Hepatic stellate cell (primary cell): ENCODE measurements at regions not wholly inside any gene's neighbourhood (a gene's known extent, or its start where the extent isn't known, plus 50 kb on each side); places are given as distances from the start of the nearest gene placed in this dataset.
"Not testable (repeated sequence)": the region's sequence is repeated elsewhere in the genome, so short reads cannot be mapped to it uniquely, and the experiment has no call there.

Source experiments
- DNase-seq: peaks from one replicate; pipeline ENCODE4 v3.0.0; 2011; ENCODE audit warnings: low spot score

DNA sequence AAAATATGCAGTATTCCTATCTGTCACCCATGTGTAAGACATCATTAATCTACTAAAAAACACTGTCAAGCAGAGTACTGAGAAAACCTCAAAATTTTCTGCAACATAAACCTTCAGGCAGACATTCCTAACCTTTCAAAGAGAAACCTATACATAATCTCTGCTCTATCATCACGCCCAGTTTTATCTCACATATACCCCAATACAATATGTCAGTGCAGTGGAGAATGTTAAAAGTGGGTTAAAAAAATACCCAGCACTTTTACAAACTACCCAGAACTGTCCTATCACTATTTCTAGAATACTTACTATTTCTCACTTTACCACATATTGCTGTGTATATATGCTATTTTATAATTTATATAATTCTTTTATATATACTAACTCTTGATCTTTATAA lies 922.0 kb upstream of the SORCS1 start:
- no peak for DNase-seq

DNA sequence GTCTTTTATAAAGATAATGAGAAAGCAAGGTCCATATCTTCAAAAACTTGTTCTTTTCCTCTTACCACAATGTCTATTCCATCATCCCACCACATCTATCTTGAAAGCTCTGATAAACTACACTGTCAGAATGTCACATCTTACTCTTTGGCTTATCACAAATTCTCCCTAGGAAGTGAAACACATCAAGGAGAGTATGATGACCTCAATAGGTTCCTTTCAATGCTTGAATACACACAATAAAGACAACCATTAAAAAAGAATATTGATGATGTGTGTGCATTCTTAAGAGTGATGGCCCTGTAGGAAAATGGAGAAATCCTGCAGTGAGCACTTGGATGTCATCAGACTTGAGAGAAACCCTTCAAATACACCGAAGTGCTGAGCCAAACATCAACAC lies 918.1 kb upstream of the SORCS1 start:
- no peak for DNase-seq

DNA sequence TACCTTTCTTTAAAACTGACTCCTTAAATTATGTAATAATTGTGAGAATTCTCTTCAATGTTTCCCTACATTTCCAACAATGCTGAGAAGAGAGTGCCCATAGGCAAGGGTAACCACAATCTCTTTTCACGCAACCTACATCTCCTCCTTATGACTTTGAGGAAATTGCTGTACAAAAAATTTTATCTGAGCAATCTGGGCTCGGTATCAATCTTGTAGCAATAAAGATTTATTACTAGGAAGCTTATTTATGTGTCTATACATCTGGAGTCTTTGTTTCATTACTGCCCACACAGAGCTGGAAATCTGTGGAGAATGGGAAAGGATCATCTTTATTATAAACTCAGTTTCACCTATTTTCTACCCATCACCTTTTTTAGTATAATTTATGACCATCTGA lies 913.8 kb upstream of the SORCS1 start:
- no peak for DNase-seq

DNA sequence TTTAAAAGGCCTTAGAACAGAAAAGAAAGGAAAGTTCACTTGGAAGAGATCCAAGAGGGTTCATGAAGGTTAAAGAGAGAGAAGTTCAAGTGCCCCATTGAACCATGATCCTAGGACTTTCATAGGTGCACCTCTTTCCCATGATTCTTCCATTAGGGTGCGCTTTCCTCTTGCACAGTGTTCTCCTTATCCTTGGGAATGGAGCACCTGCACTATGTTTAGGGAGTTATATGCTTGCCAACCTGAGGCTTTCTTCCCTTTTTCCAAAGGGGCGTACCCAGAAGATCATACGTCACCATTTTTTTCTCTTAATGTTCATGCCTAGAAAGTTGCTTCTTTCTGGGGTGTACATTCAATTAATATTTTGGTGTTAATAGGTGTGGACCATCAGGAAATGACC lies 908.0 kb upstream of the SORCS1 start:
- no peak for DNase-seq

DNA sequence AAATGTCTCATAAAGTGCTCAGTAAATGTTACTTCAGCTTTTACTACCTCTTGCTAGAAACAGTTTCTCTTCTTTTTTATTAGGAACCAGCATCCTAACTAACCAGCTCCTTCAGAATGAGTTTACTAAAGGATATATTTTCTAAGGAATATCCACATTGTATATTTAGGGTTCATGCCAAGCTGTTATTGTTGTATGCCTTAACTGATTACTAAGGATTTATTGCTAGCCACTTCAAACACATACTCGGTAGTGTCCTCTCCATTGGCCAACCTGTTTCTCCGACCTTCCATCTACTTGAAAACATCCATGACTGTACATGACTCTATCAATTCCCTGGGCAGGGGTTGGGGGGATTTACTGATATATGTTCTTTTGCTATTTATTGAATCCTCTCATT lies 906.3 kb upstream of the SORCS1 start:
- no peak for DNase-seq

DNA sequence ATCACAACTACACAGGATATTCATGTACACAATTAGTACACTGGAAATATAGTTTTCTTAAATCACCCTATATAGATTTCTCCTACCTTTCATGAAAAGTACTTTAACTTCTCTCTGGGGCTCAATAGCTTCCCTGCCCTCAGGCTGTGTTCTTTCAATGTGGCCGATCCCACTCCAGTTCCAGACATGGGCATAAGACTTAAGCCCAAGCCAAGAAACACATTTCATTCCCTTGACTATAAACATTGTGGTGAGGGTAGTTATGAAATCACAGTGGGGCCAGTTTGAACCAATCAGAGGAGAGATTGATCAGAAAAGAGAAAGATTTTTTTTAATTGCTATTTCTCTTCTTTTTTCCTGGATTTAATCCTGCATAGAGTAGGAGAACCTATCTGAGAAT lies 904.6 kb upstream of the SORCS1 start:
- no peak for DNase-seq

DNA sequence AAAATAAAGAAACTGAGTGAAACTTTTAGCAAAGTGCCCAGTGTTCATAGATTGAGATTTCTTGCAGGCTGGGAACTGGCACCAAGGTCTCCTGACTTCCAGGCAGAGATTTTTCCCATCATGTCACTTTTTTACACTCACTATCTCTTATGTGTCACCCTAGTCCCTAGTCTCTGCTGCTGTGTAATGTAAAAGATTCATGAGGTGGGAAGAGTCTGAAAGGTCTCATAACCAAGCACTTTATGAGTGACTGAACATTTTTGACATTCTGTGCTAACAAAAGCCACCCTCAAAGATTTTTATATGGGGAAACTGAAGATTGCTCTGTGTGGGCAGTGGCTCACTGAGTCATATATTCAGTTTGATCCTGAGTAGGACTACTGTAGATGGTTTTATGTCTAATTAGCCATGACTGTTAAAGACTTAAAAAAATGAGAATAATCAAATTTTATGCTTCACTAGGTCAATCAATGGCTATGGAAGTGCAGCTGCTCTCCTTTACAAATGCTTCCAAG lies 900.3 kb upstream of the SORCS1 start:
- DNase-seq = no peak

DNA sequence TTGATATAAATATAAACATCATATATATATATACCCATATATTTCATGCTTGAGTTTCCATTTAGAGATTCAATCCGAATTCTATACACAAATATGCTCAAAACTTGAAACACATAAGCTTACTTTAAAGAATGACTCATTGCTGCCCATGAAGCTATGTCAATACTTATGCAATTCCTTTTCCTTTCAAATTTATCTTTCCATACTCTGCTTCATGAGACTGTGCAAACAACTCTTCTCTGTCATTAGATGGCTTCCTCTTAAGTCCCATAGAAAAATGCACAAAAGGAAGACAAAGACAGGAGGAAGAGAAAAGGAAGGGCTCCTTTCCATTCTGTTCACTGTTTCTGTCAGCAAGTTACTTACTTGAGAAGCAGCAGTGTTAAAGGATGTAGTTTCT lies 895.7 kb upstream of the SORCS1 start:
- DNase-seq = no peak

DNA sequence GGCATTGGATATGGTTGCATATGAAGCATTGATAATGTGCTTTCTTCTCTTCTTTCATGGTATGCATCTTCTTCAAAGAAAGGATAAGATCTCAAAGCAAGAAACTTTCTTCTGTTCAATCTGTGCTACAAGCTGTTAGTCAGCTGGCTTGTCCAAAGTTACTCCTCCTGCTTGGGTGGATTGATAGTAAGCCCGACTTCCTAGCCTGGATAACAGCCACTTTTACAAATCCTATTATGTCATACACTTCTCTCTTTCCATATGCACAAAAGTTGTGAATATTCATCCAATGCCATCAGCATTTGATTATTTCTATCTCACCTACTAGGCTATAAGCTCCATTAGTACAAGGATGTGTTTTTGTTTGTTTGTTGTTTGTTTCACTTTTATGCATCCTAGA lies 891.0 kb upstream of the SORCS1 start:
- no peak for DNase-seq

DNA sequence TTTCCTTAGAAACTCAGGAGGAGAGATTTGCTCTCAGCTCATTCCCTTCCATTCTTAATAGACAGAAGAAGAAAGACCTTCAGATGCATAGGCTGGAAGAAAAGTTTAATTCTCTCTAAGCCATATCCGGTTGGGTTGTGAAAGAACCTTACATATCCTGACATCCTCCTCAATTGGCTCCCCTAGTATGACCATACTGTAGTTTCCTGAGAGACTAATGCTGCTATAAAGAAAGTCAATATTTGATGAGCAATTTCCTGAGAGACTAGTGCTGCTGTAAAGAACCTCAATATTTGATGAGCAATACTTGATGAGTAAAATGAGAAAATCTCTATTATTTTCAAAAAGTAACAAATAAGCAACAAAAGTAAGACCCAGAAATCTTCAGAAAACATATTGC lies 888.5 kb upstream of the SORCS1 start:
- no peak for DNase-seq

DNA sequence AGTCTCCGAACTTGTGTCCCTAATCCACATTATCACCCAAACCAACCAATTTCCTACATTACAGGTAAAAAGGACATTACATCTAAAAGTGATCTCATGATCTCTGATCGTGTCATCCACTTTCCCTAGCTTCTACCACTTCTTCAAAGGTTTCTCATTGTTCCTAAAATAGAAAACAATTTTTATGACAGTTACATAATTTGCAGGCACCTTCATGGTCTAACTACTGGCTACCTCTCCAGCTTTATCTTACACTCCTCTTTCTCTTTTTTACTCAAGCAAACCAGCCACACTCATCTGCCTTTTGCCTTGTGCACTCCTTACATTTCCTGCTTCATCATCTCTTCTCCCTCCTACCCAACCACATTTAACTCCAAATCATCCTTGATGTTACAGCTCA lies 886.7 kb upstream of the SORCS1 start:
- DNase-seq = no peak

DNA sequence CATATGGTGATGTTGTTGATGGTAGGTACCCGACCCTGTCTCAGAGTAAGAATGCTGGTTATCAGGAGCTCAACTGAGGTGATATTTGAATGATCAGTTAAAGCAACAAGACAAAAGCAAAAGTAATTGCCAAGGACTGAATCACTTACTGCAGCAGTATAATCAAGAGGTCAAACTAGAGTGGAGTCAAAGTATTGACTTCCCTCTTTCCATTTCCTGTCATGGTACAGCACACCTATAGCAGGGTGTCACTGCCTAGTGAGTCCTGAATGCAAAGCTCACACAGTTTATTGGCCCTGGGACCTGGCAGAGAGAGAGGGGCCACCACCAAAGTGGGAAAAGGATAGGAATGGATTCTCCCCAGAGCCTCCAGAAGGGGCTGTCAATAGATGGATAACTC lies 886.1 kb upstream of the SORCS1 start:
- no peak for DNase-seq

DNA sequence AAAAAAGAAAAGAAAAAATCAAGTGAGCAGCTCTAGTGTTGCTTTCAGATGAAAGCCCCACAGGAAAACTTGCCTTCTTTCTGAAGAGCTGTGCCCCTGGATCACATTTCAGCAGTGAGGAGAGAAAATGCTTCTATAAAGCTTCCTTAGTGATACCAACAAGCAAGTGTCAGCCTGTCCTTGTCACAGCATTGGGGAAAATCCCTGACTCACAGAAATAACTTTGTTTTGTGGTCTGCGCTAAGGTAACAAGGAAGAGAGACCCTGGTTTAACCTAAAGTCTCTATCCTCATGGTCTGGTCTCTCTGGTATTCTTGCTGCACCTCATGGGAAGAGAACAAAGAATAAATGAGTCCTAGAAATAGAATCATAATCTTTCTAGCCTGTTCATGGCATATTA lies 885.2 kb upstream of the SORCS1 start:
- DNase-seq = no peak

DNA sequence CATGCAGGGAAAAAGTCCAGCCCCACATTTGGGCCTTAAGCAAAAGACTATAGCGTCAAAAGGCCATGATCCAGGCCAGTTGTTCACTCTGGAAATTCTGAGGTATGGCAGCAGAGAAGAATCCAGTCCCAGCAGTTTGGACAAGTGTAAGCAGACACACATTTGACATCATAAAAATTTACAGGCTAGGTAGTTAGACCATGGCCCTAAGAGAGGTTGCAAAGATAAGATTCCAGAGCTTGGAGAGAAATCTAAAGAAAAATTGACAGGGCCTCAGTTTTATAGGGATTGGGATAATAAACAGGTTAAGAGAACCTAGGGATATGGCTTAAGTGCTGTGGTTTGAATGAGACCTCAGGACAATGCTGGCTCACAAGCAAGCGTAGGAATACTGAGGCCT lies 884.4 kb upstream of the SORCS1 start:
- DNase-seq = no peak

DNA sequence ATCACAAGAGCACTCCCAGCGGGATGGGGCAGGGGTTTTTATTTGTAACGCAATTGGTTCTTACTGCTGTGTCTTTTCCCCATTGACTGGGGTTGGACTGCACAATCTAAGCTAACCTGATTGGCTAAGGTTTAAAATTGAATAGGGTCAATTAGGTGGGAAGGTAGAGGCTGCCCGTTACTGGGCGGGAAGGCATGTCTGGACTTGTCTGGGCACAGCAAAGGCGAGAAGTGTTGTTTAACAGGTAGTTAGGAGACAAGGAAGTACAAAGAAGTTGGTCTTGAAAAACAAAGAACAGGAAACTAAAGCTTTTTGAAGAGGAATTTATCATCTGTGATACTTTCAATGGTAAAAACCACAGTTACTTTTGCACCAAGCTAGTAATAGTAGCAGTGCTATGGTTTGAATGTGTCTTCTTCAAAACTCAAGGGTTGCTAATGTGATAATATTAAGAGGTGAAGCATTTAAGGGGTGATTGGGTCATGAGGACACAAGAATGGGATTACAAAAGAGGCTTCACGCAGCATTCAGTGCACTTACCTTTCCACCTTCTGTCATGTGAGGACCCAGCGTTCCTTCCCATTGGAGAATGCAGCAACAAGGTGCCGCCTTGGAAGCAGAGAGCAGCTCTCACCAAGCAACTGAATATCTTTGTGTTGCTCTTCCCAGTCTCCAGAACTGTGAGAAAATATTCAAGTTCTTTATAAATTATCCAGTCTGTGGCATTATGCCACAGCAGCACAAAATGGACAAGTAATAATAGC lies 875.5 kb upstream of the SORCS1 start:
- no peak for DNase-seq

DNA sequence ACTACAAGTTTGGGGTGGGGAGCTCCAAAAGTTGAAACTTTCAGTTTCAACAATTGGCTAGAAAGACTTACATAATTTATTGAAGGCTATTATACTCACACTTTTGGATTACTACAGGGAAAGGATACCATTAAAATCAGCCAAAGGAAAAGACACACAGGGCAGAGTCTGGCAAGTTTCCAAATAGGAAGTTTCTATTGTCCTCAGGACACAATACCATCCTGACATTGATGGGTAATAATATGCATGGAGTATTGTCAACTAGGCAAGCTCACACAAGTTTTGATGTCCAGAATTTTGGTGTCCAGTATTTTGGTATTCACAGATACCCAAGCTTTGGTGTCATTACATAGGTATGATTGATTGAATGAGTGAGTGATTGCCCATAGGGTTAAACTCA lies 872.6 kb upstream of the SORCS1 start:
- no peak for DNase-seq

DNA sequence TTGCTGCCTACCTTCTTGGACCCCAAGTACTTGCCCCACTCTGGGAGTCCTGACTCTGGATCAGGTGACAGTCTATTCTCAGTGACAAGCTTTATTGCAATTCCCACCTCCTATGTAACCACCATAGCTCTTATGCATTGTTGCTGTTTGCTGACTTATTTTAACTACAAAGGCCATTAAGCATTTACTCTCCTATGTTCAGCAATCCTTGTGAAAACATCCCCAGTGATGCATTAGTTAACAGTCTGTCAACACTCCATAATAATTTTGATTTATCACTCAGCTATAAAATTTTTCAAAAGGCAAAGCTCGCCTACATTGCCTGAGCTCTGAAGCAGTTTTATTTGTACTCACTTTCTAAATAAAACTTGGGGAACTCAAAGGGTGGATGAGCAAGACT lies 871.8 kb upstream of the SORCS1 start:
- DNase-seq = no peak

DNA sequence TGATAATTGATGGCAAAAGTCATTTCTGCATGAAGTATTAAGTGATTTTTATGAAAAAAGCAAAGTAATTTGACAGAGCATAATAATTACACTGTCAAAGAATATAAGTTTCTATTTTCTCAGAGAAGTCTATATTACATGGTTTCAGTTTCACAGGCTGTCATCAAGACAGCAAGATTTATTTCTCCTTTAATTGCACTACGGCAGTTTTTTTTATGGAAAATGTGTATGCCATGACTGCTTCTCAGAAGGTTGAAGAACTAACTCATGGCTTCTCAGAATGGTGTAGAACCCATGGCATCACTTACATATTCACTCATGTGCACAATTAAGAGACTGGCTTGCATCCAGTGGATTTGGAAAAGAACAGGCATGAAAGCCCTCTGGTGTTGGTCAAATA lies 870.3 kb upstream of the SORCS1 start:
- DNase-seq = no peak

DNA sequence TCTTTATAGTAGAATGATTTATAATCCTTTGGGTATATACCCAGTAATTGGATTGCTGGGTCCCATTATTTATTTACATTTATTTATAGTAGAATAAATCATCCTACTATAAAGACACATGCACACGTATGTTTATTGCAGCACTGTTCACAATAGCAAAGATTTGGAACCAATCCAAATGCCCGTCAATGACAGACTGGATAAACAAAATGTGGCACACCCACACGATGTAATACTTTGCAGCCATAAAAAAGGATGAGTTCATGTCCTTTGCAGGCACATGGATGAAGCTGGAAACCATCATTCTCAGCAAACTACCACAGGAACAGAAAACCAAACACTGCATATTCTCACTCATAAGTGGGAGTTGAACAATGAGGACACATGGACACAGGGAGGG lies 869.0 kb upstream of the SORCS1 start:
- DNase-seq = not testable (repeated sequence)

DNA sequence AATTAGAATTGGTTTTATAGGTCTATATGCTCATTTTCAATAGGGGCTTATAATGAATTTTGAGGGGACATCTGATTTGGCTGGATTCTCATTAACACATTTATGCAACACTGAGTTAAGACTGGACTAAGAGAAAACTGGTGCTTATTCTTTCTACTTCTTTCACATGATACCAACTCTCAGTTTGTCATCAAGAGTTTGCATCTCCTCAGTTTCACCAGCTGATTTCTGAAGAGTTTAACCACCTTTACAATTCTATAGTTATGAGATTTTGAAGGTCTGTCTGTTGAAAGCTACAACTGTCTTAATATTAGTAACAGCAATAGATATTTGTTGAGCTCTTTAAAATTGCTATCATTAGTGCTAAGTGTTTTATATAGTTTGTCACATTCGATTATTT lies 867.0 kb upstream of the SORCS1 start:
- no peak for DNase-seq

DNA sequence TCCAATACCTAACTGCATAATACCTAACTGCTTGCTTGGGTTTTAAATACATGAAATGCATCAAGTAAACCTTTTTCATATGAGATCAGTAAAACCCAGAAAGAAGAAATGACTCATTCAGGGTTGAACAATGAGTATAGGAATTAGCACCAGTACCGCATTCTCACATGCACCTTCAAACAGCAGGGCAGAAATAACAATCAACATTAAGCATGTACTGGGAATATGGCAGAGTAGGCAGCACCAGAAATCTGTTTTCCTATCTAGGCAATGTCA lies 850.3 kb upstream of the SORCS1 start:
- DNase-seq = no peak

DNA sequence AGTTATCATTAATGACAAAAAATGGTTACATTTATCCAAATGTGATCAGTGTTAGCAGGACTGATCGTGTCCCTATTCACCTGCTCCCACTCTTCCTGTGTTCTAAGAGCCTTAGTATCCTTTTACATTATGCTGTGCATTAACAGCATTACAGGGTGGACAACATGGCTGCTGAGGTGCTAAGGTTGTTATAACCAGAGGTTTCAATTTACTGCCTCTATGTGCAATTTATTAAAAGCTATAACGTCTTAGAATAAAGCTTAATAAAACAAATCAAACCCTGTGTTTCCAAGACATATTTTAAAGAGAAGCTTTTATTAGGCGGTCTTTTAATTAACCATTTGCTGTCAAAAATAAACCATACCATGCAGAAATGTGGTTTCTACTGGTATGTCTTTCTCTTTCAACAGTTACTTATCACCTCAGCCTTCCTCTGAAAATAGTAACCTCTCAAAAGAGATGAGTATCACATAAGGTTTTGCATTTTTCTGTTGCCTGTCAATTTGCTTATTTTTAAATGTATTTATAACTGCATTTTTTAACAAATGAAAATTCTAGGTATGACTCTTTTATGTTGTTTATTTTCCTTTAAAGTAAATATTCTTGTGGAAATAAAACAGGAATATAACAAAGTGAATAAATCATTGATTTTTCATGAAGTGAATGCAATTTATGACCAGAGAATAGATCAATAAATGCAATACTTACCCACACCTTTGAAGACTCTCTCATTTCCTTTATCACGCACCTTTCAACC lies 849.8 kb upstream of the SORCS1 start:
- no peak for DNase-seq

DNA sequence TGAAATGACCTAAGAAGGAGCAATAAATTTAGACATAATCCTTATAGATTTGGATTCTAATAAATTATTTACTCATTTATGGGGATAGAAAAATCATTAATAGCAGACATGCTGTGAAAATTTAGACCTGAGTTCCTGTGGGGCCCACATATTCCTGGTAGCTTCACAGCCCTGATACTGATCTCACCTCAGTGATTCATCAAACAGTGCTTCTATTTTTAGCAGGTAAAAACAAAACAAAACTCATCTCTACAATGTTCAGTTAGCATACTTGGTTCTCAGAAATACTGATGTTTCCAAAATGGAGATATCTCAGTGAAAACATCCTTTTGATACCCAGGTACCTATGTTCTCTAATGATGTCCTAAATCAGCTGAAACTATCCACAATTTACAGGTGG lies 841.1 kb upstream of the SORCS1 start:
- no peak for DNase-seq

DNA sequence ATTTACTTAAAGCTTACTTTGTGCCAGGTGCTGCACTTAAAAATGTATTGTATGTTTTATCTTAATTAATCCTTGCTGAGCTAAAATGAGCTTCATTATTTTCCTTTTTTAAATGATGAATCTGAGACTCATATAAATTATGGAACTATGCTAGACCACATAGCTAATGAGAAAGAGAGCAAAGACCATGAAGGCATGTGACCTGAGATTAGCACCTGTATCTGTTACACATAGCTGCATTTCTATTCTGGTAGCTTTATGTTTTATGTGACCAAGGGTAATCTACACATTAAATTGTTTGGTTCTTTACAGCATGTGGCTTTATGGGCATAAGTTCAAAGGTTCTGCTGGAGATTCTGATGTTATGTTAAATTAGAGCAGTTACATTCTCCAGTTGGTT lies 839.1 kb upstream of the SORCS1 start:
- no peak for DNase-seq
